HEK293T (cell line): ENCODE measurements at regions not wholly inside any gene's neighbourhood (a gene's known extent, or its start where the extent isn't known, plus 50 kb on each side); places are given as distances from the start of the nearest gene placed in this dataset.

Experiments
- BHLHE40 ChIP-seq: fragments of 450-650 bp; IDR thresholded peaks from 2 replicates; pipeline ENCODE4 v1.6.1; 2016; ENCODE audit warnings: mild to moderate bottlenecking, moderate library complexity, borderline replicate concordance
- CTBP1 ChIP-seq: fragments of 450-650 bp; IDR thresholded peaks from 2 replicates; pipeline ENCODE4 v1.6.1; 2016; ENCODE audit warnings: borderline replicate concordance
- FOXA1 ChIP-seq: fragments of 450-650 bp; IDR thresholded peaks from 2 replicates; pipeline ENCODE4 v1.6.1; 2016; ENCODE audit warnings: mild to moderate bottlenecking
- FOXK2 ChIP-seq: fragments of 450-650 bp; IDR thresholded peaks from 2 replicates; pipeline ENCODE4 v1.6.1; 2016; ENCODE audit warnings: mild to moderate bottlenecking
- FOXM1 ChIP-seq: fragments of 450-650 bp; IDR thresholded peaks from 2 replicates; pipeline ENCODE4 v1.6.1; 2017; ENCODE audit warnings: mild to moderate bottlenecking, borderline replicate concordance
- L3MBTL2 ChIP-seq: fragments of 450-650 bp; conservative IDR thresholded peaks from 2 replicates; pipeline ENCODE4 v1.6.1; 2016; ENCODE audit warnings: mild to moderate bottlenecking
- NFRKB ChIP-seq: fragments of 450-650 bp; IDR thresholded peaks from 2 replicates; pipeline ENCODE4 v1.6.1; 2016; ENCODE audit warnings: mild to moderate bottlenecking, moderate library complexity
- PKNOX1 ChIP-seq: fragments of 450-650 bp; IDR thresholded peaks from 2 replicates; pipeline ENCODE4 v1.6.1; 2016
- SP1 ChIP-seq: fragments of 450-650 bp; IDR thresholded peaks from 2 replicates; pipeline ENCODE4 v1.6.1; 2017
- SUZ12 ChIP-seq: fragments of 450-650 bp; IDR thresholded peaks from 2 replicates; pipeline ENCODE4 v1.6.1; 2016; ENCODE audit warnings: mild to moderate bottlenecking

GRCh38 chr10:3559527-3559926 is 225.5 kb downstream of the KLF6 start:
- TF ChIP-seq FOXK2 (no peak), NFRKB (no peak), SP1 (no peak), BHLHE40 (no peak), FOXA1 (no peak), L3MBTL2 (no peak), PKNOX1 (no peak), CTBP1 (no peak), FOXM1 (no peak), SUZ12 (no peak)
